Head of caudate nucleus (tissue), 42 donors: ENCODE measurements at regions not wholly inside any gene's neighbourhood (a gene's known extent, or its start where the extent isn't known, plus 50 kb on each side); places are given as distances from the start of the nearest gene placed in this dataset.

ENCODE experiments used
- DNase-seq, 42 donors: peaks; one replicate each; pipeline versions ENCODE4 v3.0.0 to v3.0.0-alpha.2; 2020 to 2021; ENCODE audit warnings: mixed read lengths in 7 of 42
- intact Hi-C: fragments of 100-400 bp; cut with DNase I; formaldehyde crosslinking; loops from one replicate; pipeline ENCODE4 v1.15.0; 2022

GRCh38 chr3:1998739-1999138, 99.9 kb upstream of the CNTN4 start:
- intact Hi-C loops: no loop called here

DNA sequence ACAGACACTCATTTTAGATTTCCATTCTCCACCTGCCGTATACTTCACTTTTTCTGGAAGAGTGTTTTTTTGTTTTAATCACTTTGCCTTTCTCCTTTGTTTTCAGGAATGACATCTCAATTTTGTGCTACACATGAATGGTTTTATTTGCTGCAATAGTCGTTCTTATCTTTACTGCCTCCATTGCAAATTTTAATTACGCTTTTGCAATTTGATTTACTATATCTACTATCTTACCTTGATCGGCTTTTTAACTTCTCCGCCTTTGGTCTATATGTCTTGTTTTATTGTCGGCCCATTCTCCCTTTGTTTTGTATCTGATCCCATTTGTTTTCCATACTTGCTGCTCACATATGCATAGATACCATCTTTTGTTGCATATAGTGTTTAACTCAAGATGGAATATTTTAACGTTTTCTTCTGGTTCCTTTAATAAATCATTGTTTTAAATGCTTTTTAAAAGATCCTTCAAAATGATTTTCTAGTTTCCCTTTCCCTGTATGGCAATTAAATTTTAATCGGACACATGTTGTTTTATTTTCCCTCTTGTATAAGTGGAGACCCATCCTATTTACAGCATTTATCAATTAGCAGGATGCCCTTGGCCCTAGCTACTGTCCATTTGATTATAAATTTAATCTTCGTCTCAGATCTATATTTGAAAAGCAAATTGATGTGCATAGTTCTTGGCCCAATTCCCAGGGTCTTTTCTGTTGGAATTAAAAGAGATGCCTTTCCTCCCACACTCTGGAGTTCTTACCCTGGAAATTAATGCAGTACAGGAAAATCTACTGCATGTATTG, 97.2 kb upstream of the CNTN4 start:
- intact Hi-C loops: no loop called here
- no peak for DNase-seq

More at GRCh38 chr3:1998739-1999138, 99.9 kb upstream of the CNTN4 start:
- no peak for DNase-seq

DNA sequence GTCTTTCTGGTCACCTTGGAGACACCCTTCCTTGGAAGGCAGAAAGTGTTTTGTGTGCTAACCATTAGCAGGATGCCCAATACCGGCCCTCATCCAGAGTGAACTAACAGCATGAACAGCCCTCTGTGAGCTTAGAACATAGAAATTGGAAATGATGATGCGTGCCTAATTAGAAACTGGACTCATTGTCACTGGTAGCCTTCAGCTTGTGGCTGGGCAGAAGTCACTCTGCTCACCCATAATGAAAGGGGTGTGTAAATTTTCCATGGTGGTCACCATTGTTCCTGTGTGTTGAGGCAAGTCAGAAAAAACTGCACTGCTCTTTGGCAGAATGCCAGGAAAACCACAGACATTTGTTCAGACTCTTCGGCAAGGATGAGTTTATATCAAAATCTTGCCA, 74.7 kb upstream of the CNTN4 start:
- DNase-seq: no peak
- intact Hi-C loops: no loop called here

- no peak for DNase-seq
- intact Hi-C loops: no loop called here
Observed at GRCh38 chr3:2024713-2025112, 74.0 kb upstream of the CNTN4 start.

GRCh38 chr3:2029559-2029958, 69.1 kb upstream of the CNTN4 start:
- intact Hi-C loops: no loop called here
- DNase-seq: no peak

DNA sequence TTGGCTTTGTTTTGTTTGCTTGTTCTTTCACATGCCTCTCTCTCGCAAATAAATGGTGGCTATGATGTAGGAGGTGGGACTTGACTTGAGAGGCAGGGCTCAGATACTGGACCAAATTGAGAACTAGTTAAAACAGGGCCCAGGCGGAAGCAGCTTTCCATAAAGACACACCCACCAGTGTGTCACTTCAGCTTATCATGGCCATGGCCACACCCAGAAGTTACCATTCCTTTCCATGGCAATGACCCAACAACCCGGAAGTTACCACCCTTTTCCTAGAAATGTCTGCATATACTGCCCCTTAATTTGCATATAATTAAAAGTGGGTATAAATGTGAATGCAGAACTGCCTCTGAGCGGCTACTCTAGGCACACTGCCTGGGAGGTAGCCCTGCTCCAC, 62.6 kb upstream of the CNTN4 start:
- intact Hi-C loops: no loop called here
- DNase-seq: no peak

- intact Hi-C loops: no loop called here
Observed at GRCh38 chr3:2041931-2042330, 56.7 kb upstream of the CNTN4 start.

More at GRCh38 chr3:2041931-2042330, 56.7 kb upstream of the CNTN4 start:
- DNase-seq: no peak
